RWPE1 (cell line): ENCODE measurements at regions not wholly inside any gene's neighbourhood (a gene's known extent, or its start where the extent isn't known, plus 50 kb on each side); places are given as distances from the start of the nearest gene placed in this dataset.

ENCODE experiments used
- CTCF ChIA-PET: fragments of 350-600 bp; sonication (Branson Sonifier 250); formaldehyde crosslinking; extraction: SDS; loops from one replicate; lab custom pipeline; 2021; lab: Yijun Ruan, JAX
- POLR2A ChIA-PET: fragments of 400-600 bp; formaldehyde crosslinking; extraction: SDS; loops from one replicate; lab custom pipeline; 2020; ENCODE audit warnings: antibody characterized with exemption; ENCODE audit not compliant: low non-redundant PET; lab: Yijun Ruan, JAX
- DNase-seq: peaks from one replicate; pipeline ENCODE4 v3.0.0; 2012; ENCODE audit warnings: low spot score
- H3K27ac ChIP-seq: fragments of 450-650 bp; 2 replicates; pipeline ENCODE4 v1.5.1; 2017
- CTCF ChIP-seq: fragments of 450-650 bp; conservative IDR thresholded peaks from 2 replicates; pipeline ENCODE4 v1.5.1; 2017; ENCODE audit warnings: low read depth, mild to moderate bottlenecking

DNA sequence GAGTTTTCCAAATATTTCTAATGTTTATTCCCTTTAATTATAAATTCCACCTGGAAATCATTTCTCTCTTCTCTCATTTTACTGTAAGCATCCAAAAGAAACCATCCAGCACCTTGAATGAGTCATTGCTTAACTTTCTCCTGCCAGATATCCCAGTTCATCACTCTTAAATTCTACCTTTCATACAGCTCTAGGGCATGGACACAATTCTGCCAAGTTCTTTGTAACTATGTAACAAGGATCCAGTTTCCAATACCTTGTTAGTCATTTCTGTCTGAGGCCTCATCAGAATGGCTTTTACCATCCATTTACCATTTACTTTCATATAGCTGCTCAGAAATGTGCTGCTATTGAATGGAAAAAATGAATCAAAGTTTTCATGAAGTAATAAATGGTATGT lies 455.4 kb upstream of the TENM4 start:
- ChIA-PET POLR2A (no interaction called here), CTCF (no interaction called here)
- TF ChIP-seq CTCF, result no peak
- DNase-seq, result no peak
- H3K27ac ChIP-seq, result no peak overlapping the region

GRCh38 chr11:79894111-79894510 lies 453.3 kb upstream of the TENM4 start:
- TF ChIP-seq CTCF, result no peak
- H3K27ac ChIP-seq, result no peak overlapping the region
- CTCF ChIA-PET, result no interaction called here
- POLR2A ChIA-PET, result no interaction called here
- no peak for DNase-seq

DNA sequence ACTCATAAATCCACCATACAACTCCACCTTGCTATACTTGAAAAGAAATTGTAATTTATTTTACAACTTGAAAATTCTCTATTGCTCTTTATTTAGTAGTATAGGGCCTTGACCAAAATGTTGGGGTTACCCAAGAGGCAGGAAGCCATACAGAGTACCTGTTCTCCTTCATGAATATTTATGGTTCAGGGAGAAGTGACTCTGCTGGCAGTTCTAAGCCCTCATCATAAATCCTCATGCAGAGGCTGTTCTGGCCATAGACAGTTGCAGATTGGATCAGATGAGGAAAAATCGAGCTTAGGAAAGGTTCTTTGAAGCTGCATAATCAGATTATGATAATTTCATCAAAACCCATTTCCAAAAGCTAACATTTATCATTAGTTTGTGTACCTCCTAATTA lies 449.4 kb upstream of the TENM4 start:
- no peak for TF ChIP-seq CTCF
- no peak for DNase-seq
- no peak overlapping the region for H3K27ac ChIP-seq
- POLR2A ChIA-PET, result no interaction called here
- CTCF ChIA-PET, result no interaction called here

DNA sequence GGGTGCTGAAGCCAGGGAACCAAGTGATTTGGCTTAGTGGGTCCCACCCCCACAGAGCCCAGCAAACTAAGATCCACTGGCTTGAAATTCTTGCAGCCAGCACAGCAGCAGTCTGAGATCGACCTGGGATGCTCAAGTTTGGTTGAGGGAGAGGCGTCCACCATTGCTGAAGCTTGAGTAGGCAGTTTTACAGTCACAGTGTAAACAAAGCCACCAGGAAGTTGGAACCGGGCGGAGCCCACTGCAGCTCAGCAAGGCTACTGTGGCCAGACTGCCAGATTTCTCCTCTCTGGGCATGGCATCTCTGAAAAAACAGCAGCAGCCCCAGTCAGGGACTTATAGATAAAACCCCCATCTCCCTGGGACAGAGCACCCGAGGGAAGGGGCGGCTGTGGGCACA lies 424.1 kb upstream of the TENM4 start:
- POLR2A ChIA-PET, result no interaction called here
- CTCF ChIA-PET, result no interaction called here
- DNase-seq, result no peak
- no peak for TF ChIP-seq CTCF
- H3K27ac ChIP-seq, result no peak overlapping the region

- ChIA-PET POLR2A (no interaction called here), CTCF (no interaction called here)
- H3K27ac ChIP-seq, result no peak overlapping the region
- no peak for TF ChIP-seq CTCF
- no peak for DNase-seq
Measured at GRCh38 chr11:79860336-79860735, 419.5 kb upstream of the TENM4 start.

- ChIA-PET POLR2A (no interaction called here), CTCF (interaction anchor here (0.6 kb wide), 1 partner anchor 18 kb away, joined by 3 read pairs; no protein-coding TSS in a partner anchor)
- H3K27ac ChIP-seq, result no peak overlapping the region
- no peak for TF ChIP-seq CTCF
- no peak for DNase-seq
Measured at GRCh38 chr11:79857377-79858214, 416.8 kb upstream of the TENM4 start.
